CD4-positive, CD25-positive, alpha-beta regulatory T cell (primary cell): ENCODE measurements at regions not wholly inside any gene's neighbourhood (a gene's known extent, or its start where the extent isn't known, plus 50 kb on each side); places are given as distances from the start of the nearest gene placed in this dataset.

ENCODE experiments used
- ATAC-seq, 2 donors: fragments of 150-1000 bp; cut with Tn5 transposase; one replicate each; pipeline ENCODE4 v1.10.0; 2021; ENCODE audit warnings: low read depth in 2 of 2, moderate number of reproducible peaks in 2 of 2, moderate library complexity in 1 of 2
- DNase-seq, 3 donors: peaks; one replicate each; pipeline versions ENCODE4 v3.0.0 to v3.0.0-alpha.2; 2012 to 2022; ENCODE audit warnings: mixed read lengths in 1 of 3
- H3K27ac ChIP-seq: one replicate; pipeline ENCODE4 v1.7.0; 2013; ENCODE audit warnings: mild to moderate bottlenecking, low read length; ENCODE audit not compliant: insufficient read depth, poor library complexity, severe bottlenecking
- H3K27me3 ChIP-seq: one replicate; pipeline ENCODE4 v1.7.0; 2013; ENCODE audit warnings: low read length; ENCODE audit not compliant: control insufficient read depth, insufficient read depth
- H3K36me3 ChIP-seq: one replicate; pipeline ENCODE4 v1.7.0; 2013; ENCODE audit warnings: mild to moderate bottlenecking, low read length, moderate library complexity; ENCODE audit not compliant: control insufficient read depth, insufficient read depth
- H3K4me1 ChIP-seq: 2 replicates; pipeline ENCODE4 v1.7.0; 2013; ENCODE audit warnings: mild to moderate bottlenecking, low read length; ENCODE audit not compliant: insufficient read depth, control insufficient read depth, poor library complexity, severe bottlenecking
- H3K4me3 ChIP-seq: one replicate; pipeline ENCODE4 v1.7.0; 2013; ENCODE audit warnings: low read depth, mild to moderate bottlenecking, low read length, moderate library complexity
- H3K9me3 ChIP-seq, 2 experiments: 1 replicate in 1 of 2; 2 replicates in 1 of 2; pipeline ENCODE4 v1.7.0; 2013; ENCODE audit warnings: low read length in 2 of 2, mild to moderate bottlenecking in 1 of 2, moderate library complexity in 1 of 2; ENCODE audit not compliant: control insufficient read depth in 2 of 2
- H3K27ac Mint-ChIP-seq, 3 donors: one replicate each; pipeline ENCODE4 v1.8.0; 2020 to 2022; ENCODE audit warnings: mild to moderate bottlenecking in 3 of 3, mixed read lengths in 3 of 3, moderate library complexity in 2 of 3
- H3K27me3 Mint-ChIP-seq: one replicate; pipeline ENCODE4 v1.8.0; 2022; ENCODE audit warnings: mild to moderate bottlenecking, mixed read lengths
- H3K36me3 Mint-ChIP-seq: one replicate; pipeline ENCODE4 v1.8.0; 2020; ENCODE audit warnings: mixed read lengths
- H3K4me1 Mint-ChIP-seq, 4 donors: one replicate each; pipeline ENCODE4 v1.8.0; 2020 to 2022; ENCODE audit warnings: mixed read lengths in 4 of 4, mild to moderate bottlenecking in 1 of 4
- H3K4me3 Mint-ChIP-seq, 4 donors: one replicate each; pipeline ENCODE4 v1.8.0; 2020 to 2022; ENCODE audit warnings: mild to moderate bottlenecking in 4 of 4, mixed read lengths in 4 of 4, moderate library complexity in 3 of 4
- H3K9me3 Mint-ChIP-seq, 7 donors: one replicate each; pipeline ENCODE4 v1.8.0; 2020 to 2022; ENCODE audit warnings: mixed read lengths in 7 of 7, mild to moderate bottlenecking in 3 of 7, moderate library complexity in 2 of 7

- H3K27me3 Mint-ChIP-seq = peaks cover 12% of the 10 kb centered on the region
- no peak overlapping the region for H3K27ac Mint-ChIP-seq
- ATAC-seq (no peak), DNase-seq (no peak)
- Histone ChIP-seq H3K4me3 (no peak overlapping the region), H3K4me1 (no peaks in the 10 kb centered on the region), H3K27ac (no peak overlapping the region), H3K9me3 (no peaks in the 10 kb centered on the region), H3K27me3 (peaks cover 3% of the 10 kb centered on the region), H3K36me3 (no peaks in the 10 kb centered on the region)
- no peaks in the 10 kb centered on the region for H3K36me3 Mint-ChIP-seq
- H3K4me1 Mint-ChIP-seq = peaks cover 0 to 8% (median 0%) of the 10 kb centered on the region in 4 donors
- H3K4me3 Mint-ChIP-seq = no peak overlapping the region
- peaks cover 0 to 3% (median 0%) of the 10 kb centered on the region in 7 donors for H3K9me3 Mint-ChIP-seq
Observed at GRCh38 chr6:100112855-100113508, 119.0 kb upstream of the MCHR2 start.

DNA sequence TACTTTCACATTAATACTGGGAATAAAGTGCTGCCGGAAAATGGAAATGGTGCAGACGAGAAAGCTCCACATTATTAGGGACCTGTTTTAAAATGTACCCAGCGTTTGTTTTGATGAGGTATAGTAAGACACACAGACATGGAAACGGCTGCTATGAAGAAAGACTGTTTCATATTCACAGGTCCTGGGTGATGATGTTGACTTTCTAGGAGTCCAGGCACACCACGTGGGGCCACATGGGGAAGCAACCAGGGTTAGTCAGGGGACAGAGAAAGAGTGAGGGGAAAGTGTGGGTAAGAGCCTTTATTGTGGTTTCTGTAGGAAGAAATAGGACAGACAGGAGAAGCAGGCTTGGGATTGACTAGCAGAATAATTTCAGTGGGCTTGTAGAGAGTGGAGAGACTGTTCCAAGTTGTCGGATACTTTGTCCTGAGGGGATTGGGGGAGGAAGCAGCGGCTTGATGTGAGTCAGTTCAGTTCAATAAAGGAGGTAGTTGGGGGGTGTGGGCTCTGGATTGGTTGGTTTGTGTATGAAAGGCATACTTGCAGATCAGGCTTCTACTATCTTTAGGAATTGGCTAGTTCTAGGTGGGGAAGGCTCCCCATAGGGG, 112.0 kb upstream of the MCHR2 start:
- no peaks in the 10 kb centered on the region for H3K36me3 Mint-ChIP-seq
- no peak overlapping the region for H3K27ac Mint-ChIP-seq
- Histone ChIP-seq H3K36me3 (no peaks in the 10 kb centered on the region), H3K27ac (no peak overlapping the region), H3K4me1 (no peaks in the 10 kb centered on the region), H3K9me3 (no peaks in the 10 kb centered on the region), H3K27me3 (peaks cover 3% of the 10 kb centered on the region), H3K4me3 (no peak overlapping the region)
- no peaks in the 10 kb centered on the region for H3K4me1 Mint-ChIP-seq
- no peak overlapping the region for H3K4me3 Mint-ChIP-seq
- H3K9me3 Mint-ChIP-seq = no peaks in the 10 kb centered on the region
- DNase-seq = no peak
- ATAC-seq = no peak
- peaks cover 9% of the 10 kb centered on the region for H3K27me3 Mint-ChIP-seq

GRCh38 chr6:100105138-100105537, 111.1 kb upstream of the MCHR2 start:
- Histone ChIP-seq H3K9me3 (no peaks in the 10 kb centered on the region), H3K4me3 (no peak overlapping the region), H3K27ac (no peak overlapping the region), H3K27me3 (peaks cover 3% of the 10 kb centered on the region), H3K36me3 (no peaks in the 10 kb centered on the region), H3K4me1 (no peaks in the 10 kb centered on the region)
- no peaks in the 10 kb centered on the region for H3K36me3 Mint-ChIP-seq
- no peaks in the 10 kb centered on the region for H3K4me1 Mint-ChIP-seq
- H3K4me3 Mint-ChIP-seq = no peak overlapping the region
- DNase-seq (no peak), ATAC-seq (no peak)
- no peaks in the 10 kb centered on the region for H3K9me3 Mint-ChIP-seq
- no peak overlapping the region for H3K27ac Mint-ChIP-seq
- H3K27me3 Mint-ChIP-seq = peaks cover 14% of the 10 kb centered on the region

GRCh38 chr6:100103931-100104330, 109.9 kb upstream of the MCHR2 start:
- no peak for DNase-seq
- no peaks in the 10 kb centered on the region for H3K4me1 Mint-ChIP-seq
- H3K36me3 ChIP-seq = no peaks in the 10 kb centered on the region
- H3K9me3 Mint-ChIP-seq = peaks cover 0 to 1% (median 0%) of the 10 kb centered on the region in 7 donors
- H3K27me3 Mint-ChIP-seq = peaks cover 21% of the 10 kb centered on the region
- no peak overlapping the region for H3K27ac ChIP-seq
- H3K4me3 ChIP-seq = no peak overlapping the region
- H3K27ac Mint-ChIP-seq = no peak overlapping the region
- H3K9me3 ChIP-seq = no peaks in the 10 kb centered on the region
- H3K27me3 ChIP-seq = peaks cover 3% of the 10 kb centered on the region
- ATAC-seq = no peak
- H3K4me3 Mint-ChIP-seq = no peak overlapping the region
- no peaks in the 10 kb centered on the region for H3K4me1 ChIP-seq
- H3K36me3 Mint-ChIP-seq = no peaks in the 10 kb centered on the region

- ATAC-seq (no peak), DNase-seq (no peak)
- H3K9me3 ChIP-seq = no peaks in the 10 kb centered on the region
- no peaks in the 10 kb centered on the region for H3K36me3 ChIP-seq
- H3K4me3 ChIP-seq = no peak overlapping the region
- Mint-ChIP-seq H3K4me3 (no peak overlapping the region), H3K27me3 (peaks cover 15% of the 10 kb centered on the region), H3K36me3 (no peaks in the 10 kb centered on the region), H3K9me3 (peaks cover 0 to 1% (median 0%) of the 10 kb centered on the region in 7 donors), H3K27ac (no peak overlapping the region), H3K4me1 (no peaks in the 10 kb centered on the region)
- H3K27me3 ChIP-seq = peaks cover 3% of the 10 kb centered on the region
- no peaks in the 10 kb centered on the region for H3K4me1 ChIP-seq
- no peak overlapping the region for H3K27ac ChIP-seq
Observed at GRCh38 chr6:100103194-100103593, 109.2 kb upstream of the MCHR2 start.

- Histone ChIP-seq H3K9me3 (no peaks in the 10 kb centered on the region), H3K4me3 (no peak overlapping the region), H3K27ac (no peak overlapping the region), H3K27me3 (peaks cover 3% of the 10 kb centered on the region), H3K4me1 (no peaks in the 10 kb centered on the region), H3K36me3 (no peaks in the 10 kb centered on the region)
- Mint-ChIP-seq H3K36me3 (no peaks in the 10 kb centered on the region), H3K9me3 (peaks cover 0 to 1% (median 0%) of the 10 kb centered on the region in 7 donors), H3K27me3 (peaks cover 12% of the 10 kb centered on the region), H3K27ac (no peak overlapping the region), H3K4me1 (no peaks in the 10 kb centered on the region), H3K4me3 (no peak overlapping the region)
- no peak for ATAC-seq
- DNase-seq = no peak
Observed at GRCh38 chr6:100101644-100102043, 107.6 kb upstream of the MCHR2 start.

GRCh38 chr6:100100776-100101175, 106.8 kb upstream of the MCHR2 start:
- H3K4me1 Mint-ChIP-seq = no peaks in the 10 kb centered on the region
- no peak overlapping the region for H3K27ac Mint-ChIP-seq
- no peaks in the 10 kb centered on the region for H3K9me3 ChIP-seq

More at GRCh38 chr6:100100776-100101175, 106.8 kb upstream of the MCHR2 start:
- peaks cover 12% of the 10 kb centered on the region for H3K27me3 Mint-ChIP-seq
- H3K4me3 ChIP-seq = no peak overlapping the region
- DNase-seq (no peak), ATAC-seq (no peak)
- peaks cover 3% of the 10 kb centered on the region for H3K27me3 ChIP-seq
- no peak overlapping the region for H3K27ac ChIP-seq
- H3K36me3 Mint-ChIP-seq = no peaks in the 10 kb centered on the region
- peaks cover 0 to 1% (median 0%) of the 10 kb centered on the region in 7 donors for H3K9me3 Mint-ChIP-seq
- H3K4me3 Mint-ChIP-seq = no peak overlapping the region
- H3K36me3 ChIP-seq = no peaks in the 10 kb centered on the region
- H3K4me1 ChIP-seq = no peaks in the 10 kb centered on the region
